Hindlimb muscle (tissue), 1 donor: ENCODE measurements at regions not wholly inside any gene's neighbourhood (a gene's known extent, or its start where the extent isn't known, plus 50 kb on each side); places are given as distances from the start of the nearest gene placed in this dataset.

Experiments
- DNase-seq: peaks from one replicate; pipeline ENCODE4 v3.0.0-alpha.2; 2013

GRCh38 chr6:18963439-18963838, 576.3 kb downstream of the RNF144B start:
- no peak for DNase-seq

DNA sequence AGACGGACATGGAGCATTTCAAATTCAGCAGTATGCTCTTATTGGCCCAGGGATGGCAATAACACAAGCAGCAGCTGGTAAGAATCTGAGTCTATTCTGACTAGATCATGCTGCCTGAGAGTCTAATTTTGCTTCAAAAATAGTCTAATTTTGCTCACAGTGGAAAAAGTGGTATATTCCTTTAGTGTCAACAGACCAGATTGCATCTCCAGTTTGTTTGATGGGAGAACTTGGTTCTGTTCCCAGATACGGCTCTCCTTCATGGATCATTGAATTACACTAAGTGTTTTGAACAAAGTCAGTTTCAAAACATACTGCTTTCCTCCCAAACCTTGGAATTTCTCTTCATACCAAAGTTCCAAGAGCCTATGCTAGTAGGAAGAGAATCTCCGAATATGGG, 586.1 kb downstream of the RNF144B start:
- no peak for DNase-seq

GRCh38 chr6:18976091-18976490, 588.9 kb downstream of the RNF144B start:
- DNase-seq, result no peak

- no peak for DNase-seq
Observed at GRCh38 chr6:18976966-18977365, 589.8 kb downstream of the RNF144B start.

DNA sequence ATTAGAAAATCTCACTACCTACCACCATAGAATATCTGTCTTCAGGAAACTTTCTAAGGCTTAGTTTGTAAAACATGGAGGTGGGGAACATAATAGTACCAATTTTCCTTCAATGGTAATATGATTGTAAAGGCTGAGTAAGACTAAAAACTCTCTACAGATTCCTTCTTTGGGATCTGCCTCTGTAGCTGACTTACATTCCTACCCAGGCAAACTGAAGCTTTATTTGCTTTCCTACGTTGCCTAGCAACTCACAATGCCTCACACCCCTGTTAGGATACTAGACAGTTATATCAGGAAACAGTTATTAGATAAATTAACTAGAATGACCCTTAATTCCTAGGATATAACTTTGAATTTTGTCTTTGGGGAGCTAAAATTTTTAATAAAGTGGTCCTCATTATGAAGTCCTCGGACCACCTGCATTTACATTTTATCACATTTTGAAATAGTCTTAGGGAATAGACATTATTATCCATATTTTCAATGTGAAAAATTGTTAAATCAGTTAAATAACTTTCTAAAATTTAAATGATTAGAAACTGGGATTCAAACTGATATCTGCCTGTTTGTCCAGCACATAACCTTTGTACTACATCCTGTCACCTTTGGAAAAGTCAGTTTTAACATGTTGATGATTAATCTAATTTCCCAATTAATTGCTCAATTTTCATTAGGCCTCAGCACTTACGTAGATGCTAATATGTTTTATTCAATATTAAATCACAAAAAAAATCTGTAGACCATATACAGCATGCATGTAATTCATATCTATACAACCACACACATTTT, 591.4 kb downstream of the RNF144B start:
- DNase-seq, result peak; percentile 35

- DNase-seq, result no peak
Observed at GRCh38 chr6:18985061-18985460, 597.9 kb downstream of the RNF144B start.

GRCh38 chr6:18985996-18986395, 598.8 kb downstream of the RNF144B start:
- DNase-seq, result peak; percentile 64

DNA sequence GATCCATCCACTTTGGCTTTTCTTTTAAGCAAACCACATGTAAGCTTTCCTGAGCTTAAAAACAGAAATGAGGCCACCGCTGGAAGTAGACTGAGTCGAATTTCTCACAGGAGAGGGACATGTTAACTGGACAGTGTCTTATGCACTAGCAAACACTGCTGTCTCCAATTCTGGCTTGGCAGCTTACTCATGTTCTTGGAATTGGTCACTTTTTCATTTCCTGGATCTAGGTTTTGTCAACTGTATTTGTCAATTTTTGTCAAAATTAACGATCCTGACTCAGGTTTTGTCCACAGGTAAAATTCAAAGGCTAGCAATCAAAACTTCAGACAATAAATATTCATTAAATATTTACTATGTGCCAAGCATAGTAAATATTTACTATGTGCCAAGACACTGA, 601.5 kb downstream of the RNF144B start:
- DNase-seq, result no peak

GRCh38 chr6:18990059-18990978, 603.2 kb downstream of the RNF144B start:
- no peak for DNase-seq

DNA sequence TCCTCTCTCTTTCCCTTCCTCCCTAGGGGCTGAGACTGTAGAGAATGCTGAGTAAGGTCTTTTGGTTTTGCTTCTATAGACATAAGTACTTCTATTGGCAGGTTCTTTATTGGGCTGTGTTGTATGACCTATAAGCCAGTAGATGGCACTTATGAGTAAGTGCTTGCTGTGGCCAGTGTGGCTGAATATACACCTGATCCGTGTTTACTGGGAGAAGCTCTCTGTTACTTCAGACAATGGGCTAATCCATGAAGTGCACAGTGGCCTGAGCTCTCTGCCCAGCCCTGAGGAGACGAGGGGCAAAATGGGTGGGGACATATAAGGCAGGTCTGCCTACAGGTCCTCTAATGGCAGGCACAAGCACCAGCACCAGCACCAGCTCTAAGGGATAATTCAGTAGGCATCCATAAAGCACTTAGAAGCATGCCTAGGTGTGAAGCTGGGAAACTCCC, 610.3 kb downstream of the RNF144B start:
- no peak for DNase-seq

DNA sequence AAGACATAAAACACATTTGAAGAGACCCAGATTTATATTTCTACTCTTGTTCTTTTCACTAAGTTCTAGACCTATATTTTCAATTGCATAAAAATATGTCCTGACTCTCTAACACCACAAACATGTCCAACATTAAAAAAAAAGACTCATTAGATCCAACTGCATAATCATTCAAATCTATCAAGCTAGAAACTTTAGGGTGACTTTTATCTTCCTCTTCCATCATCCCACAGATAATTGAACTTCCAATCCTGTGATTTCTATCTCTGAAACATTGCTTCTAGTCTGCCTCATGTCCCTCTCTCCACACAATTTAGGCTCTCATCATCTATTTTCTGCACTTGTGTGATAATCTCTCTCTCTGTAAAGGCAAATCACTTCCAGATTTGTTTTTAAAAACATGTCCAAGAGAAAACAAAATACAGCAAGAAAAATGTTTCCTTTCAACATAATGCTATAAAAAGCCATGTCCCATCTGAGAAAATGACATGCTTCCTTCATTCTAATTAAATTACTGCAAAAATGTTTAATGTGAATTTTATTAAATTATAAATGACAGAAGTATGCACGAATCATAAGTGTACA, 615.9 kb downstream of the RNF144B start:
- no peak for DNase-seq

GRCh38 chr6:19004176-19004575, 617.0 kb downstream of the RNF144B start:
- DNase-seq, result no peak

- DNase-seq, result no peak
Observed at GRCh38 chr6:19009769-19010168, 622.6 kb downstream of the RNF144B start.

DNA sequence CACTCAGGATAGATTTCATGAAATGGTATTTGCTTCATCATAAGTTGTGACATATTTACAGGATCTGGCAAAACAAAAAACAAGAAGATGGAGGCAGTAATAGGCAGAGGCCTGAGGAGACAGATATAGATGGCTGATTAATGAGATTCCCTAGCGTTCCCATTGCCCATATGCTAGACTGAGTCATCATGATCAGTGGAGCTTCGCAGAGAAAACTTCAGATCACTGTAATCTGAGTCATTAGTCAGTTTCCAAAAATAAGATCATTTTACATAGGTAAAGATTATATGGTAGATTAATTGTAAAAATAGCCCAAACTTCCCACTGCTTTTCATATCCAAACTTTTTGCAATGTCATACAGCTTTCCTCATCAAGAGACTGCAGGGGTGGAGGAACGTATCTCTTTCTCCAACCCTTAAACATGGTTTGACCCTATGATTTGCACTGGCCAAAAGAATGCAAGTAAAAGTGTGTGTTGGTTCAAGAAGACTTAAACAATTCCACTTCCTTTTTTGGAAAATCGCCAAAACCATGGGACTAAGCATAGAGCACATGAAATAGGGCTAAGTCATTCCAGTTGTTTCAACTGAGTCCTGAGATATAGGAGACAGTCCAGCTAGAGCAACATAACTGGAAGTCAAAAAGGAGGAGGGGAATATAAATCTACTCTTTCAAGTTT, 626.0 kb downstream of the RNF144B start:
- DNase-seq, result no peak

DNA sequence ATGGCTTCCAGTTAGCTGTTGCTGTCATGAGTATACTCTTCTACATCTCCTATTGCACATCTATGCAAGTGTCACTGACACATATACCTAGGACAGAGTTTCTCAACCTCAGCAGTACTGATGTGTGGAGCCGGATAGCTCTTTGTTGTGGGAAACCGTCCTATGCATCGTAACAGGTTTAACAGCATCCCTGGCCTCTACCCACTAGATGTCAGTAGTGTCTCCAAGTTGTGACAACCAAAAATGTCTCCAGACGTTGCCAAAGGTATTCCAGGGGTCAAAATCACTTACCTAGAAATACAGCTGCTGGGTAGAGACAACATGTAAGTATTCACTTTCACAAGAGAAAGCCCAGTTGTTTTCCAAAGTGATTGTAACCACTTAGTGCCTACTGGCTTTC, 637.6 kb downstream of the RNF144B start:
- no peak for DNase-seq

- DNase-seq, result no peak
Observed at GRCh38 chr6:19028201-19028600, 641.1 kb downstream of the RNF144B start.

DNA sequence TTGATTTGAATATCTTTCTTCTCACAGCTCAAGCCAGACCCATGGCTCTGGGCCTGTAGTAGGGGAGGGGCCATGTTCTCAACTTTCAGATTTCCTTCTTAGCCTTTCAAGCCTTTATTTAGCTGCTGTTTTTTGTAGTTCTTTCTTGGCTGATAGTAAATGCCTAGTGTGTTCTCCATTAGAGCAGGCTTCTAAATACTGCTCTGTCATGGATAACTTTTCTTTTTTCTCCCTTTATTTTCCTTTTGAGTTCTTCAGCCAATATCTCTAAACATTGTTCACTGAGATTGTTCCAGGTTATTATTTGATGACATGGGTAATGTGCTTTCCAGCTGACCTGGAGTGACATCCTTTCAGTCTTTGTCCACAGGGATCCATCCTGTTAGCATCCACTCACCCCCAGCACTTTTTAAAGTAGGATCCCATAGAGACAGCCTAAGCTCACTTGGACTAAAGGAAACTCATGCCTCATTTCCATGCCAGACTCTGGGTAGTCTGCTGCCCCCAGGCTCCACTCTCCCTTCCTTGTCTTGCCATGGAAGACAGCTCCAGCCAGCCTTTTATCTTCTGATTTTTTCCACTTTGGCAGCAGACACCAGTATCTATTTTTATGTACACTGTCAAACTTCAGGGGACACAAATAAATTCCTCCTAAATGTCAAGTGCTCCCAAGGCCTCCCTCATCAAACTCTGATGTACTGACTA, 645.6 kb downstream of the RNF144B start:
- peak; percentile 48 for DNase-seq

DNA sequence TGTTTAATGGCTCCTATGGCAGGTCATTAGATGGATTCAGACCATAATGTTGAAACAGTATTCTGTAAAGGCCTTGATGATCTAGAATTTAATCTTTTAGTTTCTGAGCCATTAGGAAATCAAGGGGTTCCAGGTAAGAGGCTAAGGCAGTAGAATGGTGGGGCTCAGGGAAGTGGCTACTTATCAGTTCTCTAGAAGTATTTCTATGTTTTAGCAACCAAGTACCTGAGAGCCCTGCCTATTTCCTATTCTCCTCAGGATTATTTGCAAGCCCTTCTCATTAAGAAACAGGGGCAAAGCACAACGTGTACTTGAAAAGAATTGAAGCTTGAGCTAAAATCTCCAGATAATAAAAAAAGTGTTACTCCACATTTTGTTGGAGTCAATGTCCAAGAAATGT, 646.5 kb downstream of the RNF144B start:
- DNase-seq, result no peak

GRCh38 chr6:19034986-19035385, 647.8 kb downstream of the RNF144B start:
- no peak for DNase-seq

DNA sequence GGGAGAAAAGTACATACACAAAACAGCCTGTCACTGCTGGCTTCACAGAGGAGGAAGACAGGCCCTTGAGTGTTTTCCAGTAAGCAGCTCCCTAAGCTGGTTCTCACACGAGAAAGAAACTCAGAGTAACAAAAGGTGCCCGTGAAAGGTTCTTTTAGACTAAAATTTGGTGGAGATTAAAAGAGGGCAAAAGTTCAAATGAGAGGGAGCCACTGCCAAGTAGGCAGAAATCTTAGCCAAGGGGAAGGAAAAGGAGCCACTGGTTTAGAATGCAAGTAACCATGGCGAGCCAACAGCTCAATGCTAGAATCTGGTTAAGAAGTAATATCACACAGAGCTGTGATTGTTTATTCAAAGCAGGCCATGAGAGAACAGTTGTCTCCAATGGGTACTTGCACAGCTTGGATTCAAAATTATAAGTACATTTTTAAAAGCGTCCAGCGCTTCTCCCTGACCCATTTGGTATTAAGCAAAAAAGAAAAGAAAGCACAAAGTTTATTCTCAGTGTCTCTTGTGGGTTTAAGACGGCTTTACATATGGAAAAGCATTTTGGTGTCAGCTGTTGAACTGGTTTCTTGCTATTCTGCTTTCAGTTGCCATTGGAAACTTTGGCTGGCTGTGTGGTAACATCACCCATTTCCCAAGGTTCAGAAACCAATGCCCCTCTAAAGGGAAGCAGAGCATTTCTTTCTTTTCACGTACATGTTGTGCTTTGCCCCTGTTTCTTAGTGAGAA, 648.5 kb downstream of the RNF144B start:
- DNase-seq, result peak; percentile 24

DNA sequence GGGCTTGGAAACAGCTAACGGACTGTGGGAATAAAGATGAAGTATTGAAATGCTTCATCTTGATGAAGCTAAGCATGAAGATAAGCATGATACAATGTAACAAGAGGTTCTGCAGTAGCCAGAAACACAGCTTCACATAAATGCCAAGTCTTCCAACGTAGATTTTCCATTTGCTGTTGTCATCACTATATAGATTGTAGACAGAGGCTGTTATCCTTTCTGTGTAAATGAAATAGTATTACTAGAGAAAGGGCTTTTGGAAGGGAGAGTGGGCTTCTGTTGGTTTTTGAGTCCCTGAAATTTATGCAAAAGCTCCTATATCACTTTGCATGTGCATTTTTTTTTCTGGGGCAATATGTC, 649.0 kb downstream of the RNF144B start:
- no peak for DNase-seq
